ENCODE measurements at regions not wholly inside any gene's neighbourhood (a gene's known extent, or its start where the extent isn't known, plus 50 kb on each side); places are given as distances from the start of the nearest gene placed in this dataset.

- no peaks in the 10 kb centered on the region for H3K27me3 ChIP-seq (ENCODE audit: insufficient read depth, poor library complexity, severe bottlenecking)
- DNase-seq (ENCODE audit: low read depth in 1 of 2, low spot score in 1 of 2), result no peak
- no peak overlapping the region for H3K4me3 ChIP-seq (replicated peaks; ENCODE audit: insufficient read depth, low read length)
- TF ChIP-seq REST (IDR thresholded peaks at IDR 0.05; ENCODE audit: insufficient replicate concordance, low read depth) (no peak), CTCF (IDR thresholded peaks at IDR 0.05; ENCODE audit: insufficient read depth, low read length) (no peak), SPI1 (IDR thresholded peaks at IDR 0.05; ENCODE audit: borderline replicate concordance, low read depth) (no peak), POLR2AphosphoS5 (IDR thresholded peaks at IDR 0.05; ENCODE audit: low read depth) (no peak), GABPA (IDR thresholded peaks at IDR 0.05; ENCODE audit: low read depth) (no peak)
- H3K27ac ChIP-seq (replicated peaks), result no peak overlapping the region
These were observed 389.6 kb downstream of the LRIG3 start for GRCh38 chr12:58530742-58531062.

- TF ChIP-seq CTCF (IDR thresholded peaks at IDR 0.05; ENCODE audit: insufficient read depth, low read length), result no peak
- TF ChIP-seq POLR2AphosphoS5 (IDR thresholded peaks at IDR 0.05; ENCODE audit: low read depth), result no peak
- no peak for TF ChIP-seq REST (IDR thresholded peaks at IDR 0.05; ENCODE audit: insufficient replicate concordance, low read depth)
- Histone ChIP-seq H3K27me3 (ENCODE audit: insufficient read depth, poor library complexity, severe bottlenecking) (no peaks in the 10 kb centered on the region), H3K4me3 (replicated peaks; ENCODE audit: insufficient read depth, low read length) (no peak overlapping the region), H3K27ac (replicated peaks) (no peak overlapping the region)
- no peak for DNase-seq (ENCODE audit: low read depth in 1 of 2, low spot score in 1 of 2)
These were observed 387.3 kb downstream of the LRIG3 start for GRCh38 chr12:58532855-58533608.

GRCh38 chr12:58533652-58534051 is 386.7 kb downstream of the LRIG3 start:
- no peak overlapping the region for H3K27ac ChIP-seq (replicated peaks)
- no peak for DNase-seq (ENCODE audit: low read depth in 1 of 2, low spot score in 1 of 2)
- H3K27me3 ChIP-seq (ENCODE audit: insufficient read depth, poor library complexity, severe bottlenecking), result no peaks in the 10 kb centered on the region
- no peak for TF ChIP-seq REST (IDR thresholded peaks at IDR 0.05; ENCODE audit: insufficient replicate concordance, low read depth)
- H3K4me3 ChIP-seq (replicated peaks; ENCODE audit: insufficient read depth, low read length), result no peak overlapping the region

All from HL-60 (cell line).